HG03442 (cell line): ENCODE measurements at regions not wholly inside any gene's neighbourhood (a gene's known extent, or its start where the extent isn't known, plus 50 kb on each side); places are given as distances from the start of the nearest gene placed in this dataset.
"Not testable (repeated sequence)": the region's sequence is repeated elsewhere in the genome, so short reads cannot be mapped to it uniquely, and the experiment has no call there.

ENCODE experiments used
- ATAC-seq: cut with Tn5 transposase; IDR thresholded peaks from one replicate; pipeline ENCODE4 v1.9.1; 2021; ENCODE audit warnings: mild to moderate bottlenecking, moderate library complexity; ENCODE audit not compliant: unreplicated experiment

DNA sequence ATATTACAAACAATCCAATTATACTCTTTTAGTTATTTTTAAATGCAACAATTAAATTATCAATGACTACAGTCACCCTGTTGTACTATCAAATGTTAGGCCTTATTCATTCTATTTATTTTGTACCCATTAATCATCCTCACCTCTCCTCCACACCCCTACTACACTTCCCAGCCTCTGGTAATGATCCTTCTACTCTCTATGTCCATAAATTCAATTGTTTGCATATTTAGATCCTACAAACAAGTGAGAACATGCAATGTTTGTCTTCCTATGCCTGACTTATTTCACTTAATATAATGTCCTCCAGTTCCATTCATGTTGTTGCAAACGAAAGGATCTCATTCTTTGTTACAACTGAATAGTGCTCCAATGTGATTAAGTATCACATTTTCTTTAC lies 1414.6 kb downstream of the SLITRK1 start:
- no peak for ATAC-seq

GRCh38 chr13:82459575-82459974 lies 1422.7 kb downstream of the SLITRK1 start:
- ATAC-seq: not testable (repeated sequence)

DNA sequence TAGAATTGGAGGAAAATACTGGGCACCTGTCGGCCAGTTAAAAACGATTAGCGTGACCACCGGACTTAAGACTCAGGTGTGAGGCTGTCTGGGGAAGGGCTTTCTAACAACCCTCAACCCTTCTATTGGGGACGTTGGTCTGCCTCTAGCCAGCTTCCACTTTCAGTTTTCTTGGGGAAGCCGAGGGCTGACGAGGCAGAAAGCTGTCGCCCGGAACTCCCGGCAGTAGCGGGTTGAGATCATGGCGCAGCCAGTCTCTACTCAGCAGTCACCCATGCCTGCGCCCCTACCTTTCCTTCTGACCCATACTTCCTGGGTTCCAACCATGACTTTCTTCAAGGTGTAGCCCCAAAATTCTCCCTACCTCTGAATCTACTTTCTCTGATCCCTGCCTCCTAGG lies 1424.1 kb downstream of the SLITRK1 start:
- no peak for ATAC-seq

GRCh38 chr13:82457548-82457947 lies 1424.7 kb downstream of the SLITRK1 start:
- not testable (repeated sequence) for ATAC-seq

DNA sequence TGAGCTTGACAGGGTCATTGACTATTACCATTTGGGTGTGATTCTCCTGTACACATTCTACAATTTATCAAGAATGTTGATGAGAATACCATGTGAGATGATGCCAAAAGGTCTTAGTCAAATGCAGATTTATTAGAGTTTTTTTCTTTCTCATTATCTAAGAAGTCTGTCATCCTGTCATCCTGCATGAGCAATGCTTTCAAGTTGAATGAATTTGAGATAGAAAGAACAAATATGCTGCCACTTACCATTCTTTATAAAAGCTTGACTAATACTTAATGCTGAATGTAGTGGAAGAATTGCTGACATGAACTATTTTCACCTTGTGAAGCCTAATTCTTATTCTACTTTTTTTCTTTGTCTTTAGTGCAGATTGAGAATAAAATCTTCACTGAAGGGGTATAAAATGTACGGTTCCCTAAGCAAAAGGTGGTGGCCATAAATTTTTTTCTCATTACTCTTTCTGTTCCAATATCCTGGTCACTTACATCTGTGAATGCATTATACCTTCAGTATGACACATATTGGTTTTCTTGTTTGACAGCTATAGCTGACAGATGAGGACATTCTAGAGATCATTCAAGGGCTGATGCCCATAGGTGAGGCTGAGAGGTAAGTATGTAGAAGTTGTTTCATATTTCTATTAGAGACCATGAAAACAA lies 1434.7 kb downstream of the SLITRK1 start:
- ATAC-seq: no peak

- no peak for ATAC-seq
Observed at GRCh38 chr13:82439159-82439904, 1442.9 kb downstream of the SLITRK1 start.

GRCh38 chr13:82438320-82438719 lies 1444.0 kb downstream of the SLITRK1 start:
- no peak for ATAC-seq

DNA sequence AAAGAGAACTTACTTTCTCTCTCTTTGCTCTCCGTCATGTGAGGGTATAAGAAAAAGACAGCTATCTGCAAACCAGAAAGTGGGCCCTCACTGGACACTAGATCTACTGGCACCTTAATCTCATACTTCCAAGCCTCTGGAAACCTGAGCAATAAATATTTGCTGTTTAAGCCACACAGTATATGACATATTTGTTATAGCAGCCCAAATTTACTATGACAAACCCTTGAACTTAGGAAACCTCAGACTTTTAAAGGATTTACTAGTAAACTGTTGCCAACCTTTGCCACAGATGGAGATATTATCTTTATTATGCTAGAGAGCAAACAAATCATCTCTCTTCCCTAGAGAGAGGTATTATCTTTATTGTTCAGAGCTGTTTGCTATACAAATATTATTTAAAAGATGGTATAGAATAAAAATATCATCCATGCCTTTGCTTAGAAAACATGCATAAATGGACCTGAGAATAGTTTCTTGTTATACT lies 1446.1 kb downstream of the SLITRK1 start:
- ATAC-seq: no peak

- no peak for ATAC-seq
Observed at GRCh38 chr13:82432949-82433348, 1449.3 kb downstream of the SLITRK1 start.

GRCh38 chr13:82412749-82413148 lies 1469.5 kb downstream of the SLITRK1 start:
- ATAC-seq: no peak

DNA sequence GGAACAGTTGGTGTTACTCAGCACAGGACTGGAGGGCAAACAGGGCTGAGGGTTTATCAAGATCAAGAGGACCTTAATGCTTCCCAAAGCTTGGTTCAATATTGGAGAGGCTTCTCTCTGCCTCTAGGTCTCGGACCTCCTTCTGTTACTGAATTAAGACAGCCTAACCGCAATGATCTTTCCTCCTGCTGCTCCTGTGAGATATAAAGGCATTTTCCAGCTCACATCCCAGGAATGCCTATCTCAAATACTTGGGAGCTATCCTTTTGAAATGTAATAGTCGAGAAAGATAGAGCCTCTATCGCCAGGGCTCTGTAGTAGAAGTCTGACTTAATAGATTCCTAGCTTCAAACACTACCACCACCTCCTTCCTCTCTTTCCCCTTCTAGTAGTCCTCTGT lies 1475.0 kb downstream of the SLITRK1 start:
- no peak for ATAC-seq

GRCh38 chr13:82374719-82375118 lies 1507.6 kb downstream of the SLITRK1 start:
- no peak for ATAC-seq

DNA sequence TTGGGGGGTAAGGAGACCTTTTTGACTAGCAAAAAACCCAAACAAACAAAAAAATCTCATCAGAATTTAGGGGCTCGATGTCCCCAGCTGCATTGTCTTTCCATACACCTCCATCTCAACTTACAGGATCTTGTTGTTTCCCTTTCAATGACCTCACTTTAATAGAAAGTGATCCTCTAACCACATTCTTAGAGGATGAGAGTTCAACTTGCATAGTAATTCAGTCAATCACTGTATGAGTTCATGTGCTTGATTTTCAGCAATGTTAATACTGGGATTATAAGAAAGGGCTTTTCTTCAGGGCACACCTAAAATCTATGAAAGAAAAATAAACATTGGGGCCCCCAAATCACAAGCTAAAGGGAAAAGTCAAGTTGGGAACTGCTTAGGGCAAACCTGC lies 1512.0 kb downstream of the SLITRK1 start:
- ATAC-seq: no peak

GRCh38 chr13:82364525-82364924 lies 1517.7 kb downstream of the SLITRK1 start:
- ATAC-seq: no peak

- ATAC-seq: no peak
Observed at GRCh38 chr13:82358284-82358683, 1524.0 kb downstream of the SLITRK1 start.

- ATAC-seq: no peak
Observed at GRCh38 chr13:82356667-82357410, 1525.4 kb downstream of the SLITRK1 start.

DNA sequence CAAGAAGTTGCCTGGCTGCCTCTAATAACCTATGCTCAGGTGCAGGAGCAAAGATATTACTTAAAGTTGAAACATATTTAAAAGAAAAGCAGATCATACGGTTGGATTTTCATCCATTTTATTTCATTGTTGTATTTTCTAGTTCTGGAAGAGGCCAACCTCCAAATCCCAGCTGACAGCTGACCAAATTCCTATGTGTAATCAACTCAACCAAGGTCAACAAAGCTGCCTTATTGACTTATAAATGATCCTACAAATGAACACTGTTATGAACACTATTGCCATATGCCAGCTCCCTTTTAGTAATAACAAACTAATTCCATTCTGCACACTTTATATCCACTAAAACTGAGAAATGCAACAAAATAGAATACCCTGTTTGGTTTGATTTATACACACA lies 1537.4 kb downstream of the SLITRK1 start:
- ATAC-seq: no peak

DNA sequence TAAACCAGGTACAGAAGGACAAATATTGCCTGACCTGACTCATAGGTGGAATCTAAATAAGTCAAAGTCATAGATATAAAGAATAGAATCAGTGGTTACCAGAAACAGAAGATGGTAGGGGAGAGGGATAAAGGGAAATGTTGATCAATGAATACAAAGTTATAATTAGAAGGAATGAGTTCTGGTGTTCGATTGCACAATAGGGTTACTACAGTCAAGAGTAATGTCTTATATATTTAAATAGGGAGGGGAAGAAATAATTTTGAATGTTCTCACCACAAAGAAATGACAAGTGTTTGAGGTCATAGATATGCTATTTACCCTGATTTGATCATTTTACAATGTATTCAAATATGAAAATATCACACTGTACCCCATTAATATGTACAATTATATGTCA lies 1541.2 kb downstream of the SLITRK1 start:
- ATAC-seq: no peak

- no peak for ATAC-seq
Observed at GRCh38 chr13:82330499-82330898, 1551.8 kb downstream of the SLITRK1 start.

DNA sequence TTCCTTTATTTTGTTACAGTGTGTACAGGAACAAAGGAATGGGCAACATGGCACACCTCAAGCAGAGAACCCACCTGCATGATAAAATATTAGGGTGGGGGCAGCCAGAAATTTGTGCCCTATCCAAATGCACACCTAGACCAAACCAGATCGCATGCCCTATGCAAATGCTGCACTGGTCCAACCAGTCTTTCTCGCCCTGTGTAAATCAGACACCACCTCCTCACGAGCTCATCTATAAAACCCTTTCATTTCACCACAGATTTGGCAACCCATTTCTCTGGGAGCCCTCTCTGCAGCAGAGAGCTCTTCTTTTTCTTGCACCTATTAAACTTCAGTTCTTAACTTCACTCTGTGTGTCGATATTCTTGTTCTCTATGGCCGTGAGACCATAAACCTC lies 1559.2 kb downstream of the SLITRK1 start:
- ATAC-seq: no peak

DNA sequence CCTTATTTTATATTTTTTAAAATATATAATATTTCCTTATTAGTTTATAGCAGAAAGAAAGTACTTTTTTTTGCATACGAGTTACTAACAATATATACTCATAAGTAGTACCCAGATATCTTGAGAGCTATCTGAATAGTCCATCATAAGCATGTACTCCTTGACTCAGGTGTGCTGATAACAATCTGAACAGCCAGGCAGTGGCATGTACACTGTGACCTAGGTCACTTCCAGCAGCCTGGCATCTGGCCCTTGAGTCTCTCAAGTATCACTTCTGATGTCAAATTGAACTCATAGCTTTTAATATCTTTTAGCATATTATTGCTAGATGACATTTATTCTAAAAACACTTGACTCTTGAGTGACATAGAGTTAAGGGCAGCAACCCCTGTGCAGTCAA lies 1576.7 kb downstream of the SLITRK1 start:
- ATAC-seq: no peak

GRCh38 chr13:82298106-82298505 lies 1584.2 kb downstream of the SLITRK1 start:
- ATAC-seq: no peak
